H1 (cell line): ENCODE measurements at regions not wholly inside any gene's neighbourhood (a gene's known extent, or its start where the extent isn't known, plus 50 kb on each side); places are given as distances from the start of the nearest gene placed in this dataset.

Source experiments
- CTCF ChIA-PET: fragments of 300-600 bp; sonication (Branson Sonifier 250); formaldehyde crosslinking; loops from one replicate; lab custom pipeline; 2021; ENCODE audit not compliant: partially characterized antibody; lab: Charles Lee
- POLR2A ChIA-PET: fragments of 300-600 bp; sonication (Branson Sonifier 250); formaldehyde crosslinking; loops from one replicate; lab custom pipeline; 2021; ENCODE audit warnings: inconsistent platforms; ENCODE audit not compliant: partially characterized antibody; lab: Charles Lee
- DNase-seq, 2 experiments: peaks; one replicate each; pipeline versions ENCODE4 v3.0.0 to v3.0.0-alpha.2; 2010 to 2022; ENCODE audit warnings: low spot score in 2 of 2, low read depth in 1 of 2, mixed read lengths in 1 of 2
- FAIRE-seq: peaks from 2 replicates; lab custom pipeline; 2011; peaks lifted over from hg19 to GRCh38; lab: Jason Lieb, UNC
- H2AFZ ChIP-seq: 2 replicates; pipeline ENCODE4 v1.8.1; 2012; ENCODE audit warnings: low read length, inconsistent platforms
- H2AK5ac ChIP-seq: 2 replicates; pipeline ENCODE4 v1.6.1; 2013; ENCODE audit warnings: low read depth, low read length
- H2BK120ac ChIP-seq: replicated peaks from 2 replicates; pipeline ENCODE3; 2013; ENCODE audit warnings: low read depth, low read length, inconsistent platforms
- H2BK12ac ChIP-seq: 2 replicates; pipeline ENCODE4 v1.6.1; 2013; ENCODE audit warnings: low read depth, low read length
- H2BK15ac ChIP-seq: 2 replicates; pipeline ENCODE4 v1.6.1; 2013; ENCODE audit warnings: low read length
- H2BK20ac ChIP-seq: 2 replicates; pipeline ENCODE4 v1.6.1; 2013; ENCODE audit warnings: low read length
- H2BK5ac ChIP-seq: 2 replicates; pipeline ENCODE4 v1.6.1; 2013; ENCODE audit warnings: low read depth, low read length
- H3K14ac ChIP-seq: 2 replicates; pipeline ENCODE4 v1.6.1; 2013; ENCODE audit warnings: inconsistent platforms; ENCODE audit not compliant: insufficient read length
- H3K18ac ChIP-seq: 2 replicates; pipeline ENCODE4 v1.6.1; 2013; ENCODE audit warnings: low read length; ENCODE audit errors: extremely low read depth
- H3K23ac ChIP-seq: 2 replicates; pipeline ENCODE4 v1.6.1; 2013; ENCODE audit warnings: inconsistent platforms; ENCODE audit not compliant: insufficient read length
- H3K23me2 ChIP-seq: 2 replicates; pipeline ENCODE4 v1.6.1; 2013; ENCODE audit warnings: low read depth, low read length
- H3K27ac ChIP-seq: 2 replicates; pipeline ENCODE4 v1.6.1; 2011; ENCODE audit warnings: low read depth, low read length, inconsistent platforms
- H3K27me3 ChIP-seq, 4 experiments: replicated peaks in 1 of 4; 1 replicate in 1 of 4; 2 replicates in 3 of 4; pipeline versions ENCODE4 v1.6.1 to v1.8.1; 2011 to 2013; ENCODE audit warnings: low read length in 3 of 4, mild to moderate bottlenecking in 3 of 4, inconsistent platforms in 2 of 4, mixed read lengths in 2 of 4, moderate library complexity in 1 of 4; ENCODE audit not compliant: control insufficient read depth in 3 of 4, insufficient read depth in 3 of 4; ENCODE audit errors: extremely low read depth in 1 of 4
- H3K36me3 ChIP-seq, 4 experiments: 2 replicates each; pipeline versions ENCODE4 v1.6.1 to v1.8.1; 2011 to 2013; ENCODE audit warnings: mild to moderate bottlenecking in 4 of 4, low read length in 3 of 4, moderate library complexity in 2 of 4, control low read depth in 1 of 4, inconsistent platforms in 1 of 4; ENCODE audit not compliant: insufficient read depth in 4 of 4, control insufficient read depth in 2 of 4
- H3K4ac ChIP-seq: replicated peaks from 2 replicates; pipeline ENCODE3; 2013; ENCODE audit warnings: low read length, low read depth, mixed read lengths, inconsistent platforms; ENCODE audit not compliant: insufficient read length
- H3K4me1 ChIP-seq, 4 experiments: replicated peaks in 1 of 4; 1 replicate in 1 of 4; 2 replicates in 3 of 4; pipeline versions ENCODE4 v1.6.1 to v1.8.1; 2011 to 2013; ENCODE audit warnings: low read length in 3 of 4, inconsistent platforms in 2 of 4, mixed read lengths in 1 of 4; ENCODE audit not compliant: insufficient read depth in 4 of 4, control insufficient read depth in 3 of 4
- H3K4me2 ChIP-seq, 2 experiments: 2 replicates each; pipeline versions ENCODE4 v1.6.1 to v1.8.1; 2011 to 2013; ENCODE audit warnings: low read depth in 2 of 2, low read length in 2 of 2, control low read depth in 1 of 2, inconsistent platforms in 1 of 2, mild to moderate bottlenecking in 1 of 2; ENCODE audit not compliant: insufficient read depth in 1 of 2
- H3K4me3 ChIP-seq, 4 experiments: fragments of 200-600, 300-600 bp in 1 of 4; sonication (generic), shearing (Covaris generic), sonication (Bioruptor Twin) in 1 of 4; 2 replicates each; pipeline versions ENCODE4 v1.5.1 to v1.8.1; 2011 to 2016; ENCODE audit warnings: low read length in 4 of 4, low read depth in 3 of 4, control low read depth in 2 of 4, inconsistent platforms in 2 of 4, mild to moderate bottlenecking in 2 of 4, mixed read lengths in 1 of 4, moderate library complexity in 1 of 4; ENCODE audit not compliant: insufficient read depth in 2 of 4; ENCODE audit errors: extremely low read depth in 1 of 4
- H3K56ac ChIP-seq: replicated peaks from 2 replicates; pipeline ENCODE3; 2013; ENCODE audit warnings: low read depth, mild to moderate bottlenecking, mixed read lengths, low read length, inconsistent platforms; ENCODE audit not compliant: insufficient read length
- H3K79me1 ChIP-seq: 2 replicates; pipeline ENCODE4 v1.6.1; 2013; ENCODE audit warnings: low read depth, low read length, control low read depth
- H3K79me2 ChIP-seq, 2 experiments: 2 replicates each; pipeline versions ENCODE4 v1.6.1 to v1.8.1; 2012 to 2013; ENCODE audit warnings: low read length in 2 of 2, mild to moderate bottlenecking in 2 of 2, inconsistent platforms in 1 of 2; ENCODE audit not compliant: insufficient read depth in 2 of 2, control insufficient read depth in 1 of 2
- H3K9ac ChIP-seq, 4 experiments: replicated peaks in 1 of 4; 1 replicate in 1 of 4; 2 replicates in 3 of 4; pipeline versions ENCODE4 v1.6.1 to v1.8.1; 2011 to 2013; ENCODE audit warnings: low read depth in 3 of 4, low read length in 3 of 4, control low read depth in 2 of 4, mild to moderate bottlenecking in 2 of 4, moderate library complexity in 2 of 4, inconsistent platforms in 1 of 4; ENCODE audit errors: extremely low read depth in 1 of 4
- H3K9me3 ChIP-seq, 2 experiments: 2 replicates each; pipeline versions ENCODE4 v1.6.1 to v1.8.1; 2012 to 2013; ENCODE audit warnings: mild to moderate bottlenecking in 2 of 2, moderate library complexity in 2 of 2, control low read depth in 1 of 2, inconsistent platforms in 1 of 2, low read depth in 1 of 2, low read length in 1 of 2, mixed read lengths in 1 of 2; ENCODE audit not compliant: insufficient read depth in 2 of 2
- H4K20me1 ChIP-seq, 2 experiments: replicated peaks in 1 of 2; 2 replicates each; pipeline versions ENCODE3 to v1.8.1; 2011 to 2013; ENCODE audit warnings: inconsistent platforms in 2 of 2, low read length in 2 of 2, mild to moderate bottlenecking in 1 of 2; ENCODE audit not compliant: insufficient read depth in 2 of 2, control insufficient read depth in 1 of 2
- H4K5ac ChIP-seq: 2 replicates; pipeline ENCODE4 v1.6.1; 2013; ENCODE audit warnings: low read length, low read depth, mixed read lengths, inconsistent platforms; ENCODE audit not compliant: insufficient read length
- H4K8ac ChIP-seq: 2 replicates; pipeline ENCODE4 v1.8.0; 2013; ENCODE audit warnings: mild to moderate bottlenecking, moderate library complexity, low read length, inconsistent platforms; ENCODE audit not compliant: insufficient read depth; ENCODE audit errors: extremely low read depth
- H4K91ac ChIP-seq: replicated peaks from 2 replicates; pipeline ENCODE3; 2013; ENCODE audit warnings: low read length, mixed read lengths, inconsistent platforms; ENCODE audit not compliant: insufficient read length
- BACH1 ChIP-seq: IDR thresholded peaks from 2 replicates; pipeline ENCODE4 v1.6.1; 2012; ENCODE audit warnings: low read length, improper control_type of control experiment
- CBX5 ChIP-seq: fragments of 300-800, 300-1000 bp; sonication (generic); IDR thresholded peaks from 2 replicates; pipeline ENCODE4 v1.7.1; 2016; ENCODE audit warnings: antibody characterized with exemption, low read length, low read depth
- E2F6 ChIP-seq: IDR thresholded peaks from 2 replicates; pipeline ENCODE4 v1.6.1; 2012; ENCODE audit warnings: inconsistent platforms
- EZH2 ChIP-seq: fragments of 200-600 bp; sonication (generic); IDR thresholded peaks from 2 replicates; pipeline ENCODE4 v1.7.1; 2012; ENCODE audit warnings: low read depth, mild to moderate bottlenecking, moderate library complexity, low read length, inconsistent platforms; ENCODE audit not compliant: severe bottlenecking
- HDAC6 ChIP-seq: IDR thresholded peaks from one replicate; pipeline ENCODE4 v1.7.1; 2012; ENCODE audit warnings: low read depth, mild to moderate bottlenecking, inconsistent platforms, low read length, moderate library complexity
- KDM1A ChIP-seq: fragments of 200-600, 300-600 bp; sonication (generic); IDR thresholded peaks from 2 replicates; pipeline ENCODE4 v1.7.1; 2016; ENCODE audit warnings: mild to moderate bottlenecking, low read length, borderline replicate concordance
- NRF1 ChIP-seq: IDR thresholded peaks from 2 replicates; pipeline ENCODE4 v1.6.1; 2011; ENCODE audit warnings: mild to moderate bottlenecking, low read depth, low read length, improper control_type of control experiment
- PHF8 ChIP-seq: fragments of 200-600 bp; sonication (generic); conservative IDR thresholded peaks from 2 replicates; pipeline ENCODE4 v1.7.1; 2012; ENCODE audit warnings: low read depth, mild to moderate bottlenecking, inconsistent platforms, low read length, moderate library complexity
- SP4 ChIP-seq: IDR thresholded peaks from 2 replicates; pipeline ENCODE4 v1.6.1; 2012; ENCODE audit warnings: low read length, inconsistent platforms
- SRF ChIP-seq: IDR thresholded peaks from 2 replicates; pipeline ENCODE4 v1.6.1; 2011; ENCODE audit warnings: mild to moderate bottlenecking, low read depth, low read length, moderate library complexity
- SUZ12 ChIP-seq: fragments of 200-600 bp; sonication (generic); IDR thresholded peaks from 2 replicates; pipeline ENCODE4 v1.6.1; 2012; ENCODE audit warnings: mild to moderate bottlenecking, inconsistent platforms, low read length, moderate library complexity, mixed read lengths
- TBP ChIP-seq: IDR thresholded peaks from 2 replicates; pipeline ENCODE4 v1.6.1; 2011; ENCODE audit warnings: low read depth, low read length, improper control_type of control experiment

GRCh38 chr12:74988156-74988555 lies 221.5 kb downstream of the KCNC2 start:
- H2BK12ac ChIP-seq: no peak overlapping the region
- H3K27me3 ChIP-seq: no peaks in the 10 kb centered on the region
- ChIA-PET POLR2A (no interaction called here), CTCF (no interaction called here)
- H3K79me2 ChIP-seq: no peaks in the 10 kb centered on the region
- H4K5ac ChIP-seq: no peak overlapping the region
- no peak overlapping the region for H4K91ac ChIP-seq
- no peak overlapping the region for H3K23ac ChIP-seq
- H2BK15ac ChIP-seq: no peak overlapping the region
- no peak overlapping the region for H3K27ac ChIP-seq
- no peaks in the 10 kb centered on the region for H3K4me1 ChIP-seq
- H4K8ac ChIP-seq: no peak overlapping the region
- no peak overlapping the region for H2BK5ac ChIP-seq
- DNase-seq (no peak), FAIRE-seq (no peak)
- H2BK20ac ChIP-seq: no peak overlapping the region
- H3K4me2 ChIP-seq: no peak overlapping the region
- H3K14ac ChIP-seq: no peak overlapping the region
- H3K9ac ChIP-seq: no peak overlapping the region
- no peak overlapping the region for H3K56ac ChIP-seq
- H4K20me1 ChIP-seq: no peaks in the 10 kb centered on the region
- H2BK120ac ChIP-seq: no peak overlapping the region
- no peak for TF ChIP-seq SRF
- no peak for TF ChIP-seq NRF1
- TF ChIP-seq SP4: no peak
- no peak for TF ChIP-seq CBX5
- TF ChIP-seq KDM1A: no peak
- TF ChIP-seq E2F6: no peak
- no peak for TF ChIP-seq EZH2
- no peak for TF ChIP-seq TBP
- TF ChIP-seq PHF8: no peak
- TF ChIP-seq BACH1: no peak
- TF ChIP-seq SUZ12: no peak
- TF ChIP-seq HDAC6: no peak
- no peak overlapping the region for H3K18ac ChIP-seq
- H3K23me2 ChIP-seq: no peaks in the 10 kb centered on the region
- no peaks in the 10 kb centered on the region for H3K36me3 ChIP-seq
- no peak overlapping the region for H3K4ac ChIP-seq
- no peak overlapping the region for H3K4me3 ChIP-seq
- no peaks in the 10 kb centered on the region for H3K9me3 ChIP-seq
- H2AFZ ChIP-seq: no peak overlapping the region
- no peaks in the 10 kb centered on the region for H3K79me1 ChIP-seq
- no peak overlapping the region for H2AK5ac ChIP-seq
